ENCODE measurements at regions not wholly inside any gene's neighbourhood (a gene's known extent, or its start where the extent isn't known, plus 50 kb on each side); places are given as distances from the start of the nearest gene placed in this dataset.

DNA sequence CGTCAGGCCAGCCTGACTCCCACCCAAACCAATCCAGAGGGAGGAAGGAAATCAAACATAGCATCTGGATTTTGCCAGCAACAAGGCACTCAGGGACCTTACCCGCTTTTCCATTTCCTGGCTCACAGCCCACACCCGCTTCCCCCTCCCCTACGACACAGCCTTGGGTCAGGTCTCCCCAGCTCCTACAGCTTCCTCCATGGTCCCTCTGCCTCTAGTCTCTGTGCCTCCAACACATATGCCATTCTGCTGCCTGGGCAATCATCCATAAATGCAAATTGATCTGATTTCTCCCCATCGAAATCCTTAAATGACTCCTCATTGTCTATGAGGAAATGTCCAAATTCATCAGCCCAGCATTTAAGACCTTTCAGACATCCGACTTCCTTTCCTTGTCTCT is 53.2 kb upstream of the CUX1 start:
- no peak overlapping the region for H3K4me3 ChIP-seq (ENCODE audit: low read length)
- H3K27ac ChIP-seq (ENCODE audit: low read depth in 1 of 2, low read length in 2 of 2): no peak overlapping the region
- H3K9me3 ChIP-seq (ENCODE audit: control insufficient read depth in 1 of 2, insufficient read depth in 1 of 2, low read length in 2 of 2): no peaks in the 10 kb centered on the region
- Mint-ChIP-seq H3K27me3 (no peaks in the 10 kb centered on the region), H3K4me3 (no peak overlapping the region), H3K9me3 (no peaks in the 10 kb centered on the region), H3K36me3 (ENCODE audit: low read depth) (no peaks in the 10 kb centered on the region), H3K27ac (no peak overlapping the region), H3K4me1 (ENCODE audit: low read depth) (no peaks in the 10 kb centered on the region)
- TF ChIP-seq, protein P1, sequence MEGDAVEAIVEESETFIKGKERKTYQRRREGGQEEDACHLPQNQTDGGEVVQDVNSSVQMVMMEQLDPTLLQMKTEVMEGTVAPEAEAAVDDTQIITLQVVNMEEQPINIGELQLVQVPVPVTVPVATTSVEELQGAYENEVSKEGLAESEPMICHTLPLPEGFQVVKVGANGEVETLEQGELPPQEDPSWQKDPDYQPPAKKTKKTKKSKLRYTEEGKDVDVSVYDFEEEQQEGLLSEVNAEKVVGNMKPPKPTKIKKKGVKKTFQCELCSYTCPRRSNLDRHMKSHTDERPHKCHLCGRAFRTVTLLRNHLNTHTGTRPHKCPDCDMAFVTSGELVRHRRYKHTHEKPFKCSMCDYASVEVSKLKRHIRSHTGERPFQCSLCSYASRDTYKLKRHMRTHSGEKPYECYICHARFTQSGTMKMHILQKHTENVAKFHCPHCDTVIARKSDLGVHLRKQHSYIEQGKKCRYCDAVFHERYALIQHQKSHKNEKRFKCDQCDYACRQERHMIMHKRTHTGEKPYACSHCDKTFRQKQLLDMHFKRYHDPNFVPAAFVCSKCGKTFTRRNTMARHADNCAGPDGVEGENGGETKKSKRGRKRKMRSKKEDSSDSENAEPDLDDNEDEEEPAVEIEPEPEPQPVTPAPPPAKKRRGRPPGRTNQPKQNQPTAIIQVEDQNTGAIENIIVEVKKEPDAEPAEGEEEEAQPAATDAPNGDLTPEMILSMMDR (IDR thresholded peaks at IDR 0.05): no peak
- ChIA-PET POLR2A (no interaction called here), CTCF (no interaction called here)
- H3K27me3 ChIP-seq (ENCODE audit: control insufficient read depth in 1 of 2, insufficient read depth in 2 of 2, low read length in 2 of 2): no peaks in the 10 kb centered on the region
- intact Hi-C loops (cut with DNase I, micrococcal nuclease): no loop called here
- no peaks in the 10 kb centered on the region for H3K36me3 ChIP-seq (ENCODE audit: insufficient read depth, low read length)
- no peak for ATAC-seq (ENCODE audit: poor library complexity)
- H3K4me1 ChIP-seq (ENCODE audit: insufficient read depth, low read length): no peaks in the 10 kb centered on the region
- DNase-seq: no peak

DNA sequence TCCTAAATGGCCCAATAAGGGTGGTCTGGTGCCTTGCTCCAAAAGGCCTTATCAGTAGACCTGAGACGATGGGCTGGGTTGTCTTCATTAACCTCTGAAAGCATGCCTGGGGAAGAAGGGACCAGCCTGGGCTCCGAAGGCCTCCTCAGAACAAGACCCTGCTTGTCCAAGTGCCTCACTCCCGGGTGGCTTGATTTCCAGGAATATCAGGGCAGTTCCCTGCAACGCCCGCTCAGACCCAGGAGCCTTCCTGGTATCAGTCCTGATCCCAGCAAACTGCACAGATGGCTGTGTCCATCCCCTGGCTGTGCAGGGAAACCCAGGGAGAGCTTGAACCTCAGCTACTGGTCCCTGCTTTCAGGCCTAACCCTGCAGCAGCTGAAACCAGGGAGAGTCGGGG is 49.9 kb upstream of the CUX1 start:
- no peak overlapping the region for H3K27ac ChIP-seq (ENCODE audit: low read depth in 1 of 2, low read length in 2 of 2)
- no peaks in the 10 kb centered on the region for H3K9me3 ChIP-seq (ENCODE audit: control insufficient read depth in 1 of 2, insufficient read depth in 1 of 2, low read length in 2 of 2)
- Mint-ChIP-seq H3K36me3 (ENCODE audit: low read depth) (no peaks in the 10 kb centered on the region), H3K27ac (no peak overlapping the region), H3K9me3 (no peaks in the 10 kb centered on the region), H3K4me3 (no peak overlapping the region), H3K4me1 (ENCODE audit: low read depth) (no peaks in the 10 kb centered on the region), H3K27me3 (no peaks in the 10 kb centered on the region)
- H3K36me3 ChIP-seq (ENCODE audit: insufficient read depth, low read length): no peaks in the 10 kb centered on the region
- intact Hi-C loops (cut with DNase I, micrococcal nuclease): no loop called here
- H3K4me1 ChIP-seq (ENCODE audit: insufficient read depth, low read length): no peaks in the 10 kb centered on the region
- ATAC-seq (ENCODE audit: poor library complexity) (no peak), DNase-seq (no peak)
- ChIA-PET POLR2A (no interaction called here), CTCF (no interaction called here)
- H3K27me3 ChIP-seq (ENCODE audit: control insufficient read depth in 1 of 2, insufficient read depth in 2 of 2, low read length in 2 of 2): no peaks in the 10 kb centered on the region
- TF ChIP-seq, protein P1 (IDR thresholded peaks at IDR 0.05): no peak
- no peak overlapping the region for H3K4me3 ChIP-seq (ENCODE audit: low read length)
